BLaER1 (cell line): ENCODE measurements at regions not wholly inside any gene's neighbourhood (a gene's known extent, or its start where the extent isn't known, plus 50 kb on each side); places are given as distances from the start of the nearest gene placed in this dataset.

Source experiments
- H3K27ac ChIP-seq: shearing (Covaris generic); formaldehyde crosslinking; 2 replicates; pipeline ENCODE4 v1.8.1; 2022
- H3K27me3 ChIP-seq: shearing (Covaris generic); formaldehyde crosslinking; 2 replicates; pipeline ENCODE4 v1.8.1; 2022
- H3K36me3 ChIP-seq: shearing (Covaris generic); formaldehyde crosslinking; 2 replicates; pipeline ENCODE4 v1.8.1; 2022
- H3K4me1 ChIP-seq: shearing (Covaris generic); formaldehyde crosslinking; 2 replicates; pipeline ENCODE4 v1.8.1; 2022
- H3K4me2 ChIP-seq: shearing (Covaris generic); formaldehyde crosslinking; 2 replicates; pipeline ENCODE4 v1.8.1; 2022
- H3K4me3 ChIP-seq: shearing (Covaris generic); formaldehyde crosslinking; 2 replicates; pipeline ENCODE4 v1.8.1; 2022
- H3K9ac ChIP-seq: shearing (Covaris generic); formaldehyde crosslinking; 2 replicates; pipeline ENCODE4 v1.8.1; 2022
- H3K9me3 ChIP-seq: shearing (Covaris generic); formaldehyde crosslinking; 2 replicates; pipeline ENCODE4 v1.8.1; 2022
- H4K20me1 ChIP-seq: shearing (Covaris generic); formaldehyde crosslinking; 2 replicates; pipeline ENCODE4 v1.8.1; 2022
- Cebpa-rat ChIP-seq: shearing (Covaris generic); IDR thresholded peaks from 2 replicates; pipeline ENCODE4 v1.8.1; 2022

DNA sequence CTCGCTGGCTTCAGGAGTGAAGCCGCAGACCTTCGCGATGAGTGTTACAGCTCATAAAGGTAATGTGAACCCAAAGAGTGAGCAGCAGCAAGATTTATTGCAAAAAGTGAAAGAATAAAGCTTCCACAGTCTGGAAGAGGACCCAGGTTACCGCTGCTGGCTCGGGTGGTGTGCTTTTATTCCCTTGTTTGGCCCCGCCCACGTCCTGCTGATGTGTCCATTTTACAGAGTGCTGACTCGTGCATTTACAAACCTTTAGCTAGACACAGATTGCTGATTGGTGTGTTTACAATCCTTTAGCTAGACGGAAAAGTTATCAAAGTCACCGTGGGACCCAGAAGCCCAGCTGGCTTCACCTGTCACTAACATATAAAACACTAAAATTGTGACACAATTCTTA is 1464.5 kb downstream of the ZPLD1 start:
- Histone ChIP-seq H3K4me1 (no peaks in the 10 kb centered on the region), H3K9ac (no peak overlapping the region), H3K27ac (no peak overlapping the region), H3K27me3 (no peaks in the 10 kb centered on the region), H3K4me3 (no peak overlapping the region), H3K9me3 (no peaks in the 10 kb centered on the region), H3K4me2 (no peak overlapping the region), H4K20me1 (no peaks in the 10 kb centered on the region), H3K36me3 (no peaks in the 10 kb centered on the region)
- TF ChIP-seq Cebpa-rat: no peak

DNA sequence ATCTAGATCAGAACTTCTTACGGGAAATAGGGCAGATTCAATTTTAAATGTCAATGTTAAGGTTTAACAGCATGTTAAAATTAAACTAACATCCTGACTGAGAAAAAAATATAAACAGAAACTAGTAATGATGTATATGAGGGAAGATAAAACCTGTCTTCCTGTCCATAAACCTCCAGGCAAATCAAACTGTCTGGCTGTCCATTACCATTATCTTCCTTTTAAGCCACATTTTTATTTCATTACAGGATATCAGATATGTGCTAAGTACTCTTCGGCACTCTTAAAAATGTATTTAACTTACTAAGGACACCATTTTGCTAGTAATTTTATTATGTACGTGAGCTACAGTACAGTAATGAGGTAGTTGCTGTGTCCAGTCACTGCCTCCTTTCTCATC is 1461.7 kb upstream of the ALCAM start:
- H3K4me1 ChIP-seq: no peaks in the 10 kb centered on the region
- no peak for TF ChIP-seq Cebpa-rat
- H3K4me2 ChIP-seq: no peak overlapping the region
- H3K27ac ChIP-seq: no peak overlapping the region
- no peaks in the 10 kb centered on the region for H3K36me3 ChIP-seq
- H3K27me3 ChIP-seq: no peaks in the 10 kb centered on the region
- no peaks in the 10 kb centered on the region for H4K20me1 ChIP-seq
- no peak overlapping the region for H3K4me3 ChIP-seq
- H3K9me3 ChIP-seq: no peaks in the 10 kb centered on the region
- H3K9ac ChIP-seq: no peak overlapping the region

DNA sequence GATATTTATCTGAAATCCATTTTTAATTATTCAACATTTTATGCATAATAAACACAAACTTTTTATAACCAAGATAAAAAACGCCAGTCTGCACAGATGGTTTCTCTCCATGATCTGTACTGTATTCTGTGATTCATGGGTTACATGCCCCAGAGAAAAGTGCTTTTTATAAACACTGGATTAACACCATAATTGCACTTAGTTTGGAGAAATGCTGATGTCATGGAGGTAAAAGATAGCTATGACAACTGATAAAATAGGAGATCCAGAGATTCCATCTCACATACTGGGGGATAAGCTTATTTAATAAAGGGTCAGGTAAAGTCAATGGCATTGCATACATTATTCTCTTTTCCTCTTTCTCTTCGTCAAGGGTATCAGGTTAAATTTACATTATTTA is 1460.4 kb upstream of the ALCAM start:
- no peaks in the 10 kb centered on the region for H3K36me3 ChIP-seq
- TF ChIP-seq Cebpa-rat: no peak
- H4K20me1 ChIP-seq: no peaks in the 10 kb centered on the region
- H3K27me3 ChIP-seq: no peaks in the 10 kb centered on the region
- H3K9me3 ChIP-seq: no peaks in the 10 kb centered on the region
- H3K4me1 ChIP-seq: no peaks in the 10 kb centered on the region
- H3K27ac ChIP-seq: no peak overlapping the region
- H3K9ac ChIP-seq: no peak overlapping the region
- H3K4me3 ChIP-seq: no peak overlapping the region
- H3K4me2 ChIP-seq: no peak overlapping the region

DNA sequence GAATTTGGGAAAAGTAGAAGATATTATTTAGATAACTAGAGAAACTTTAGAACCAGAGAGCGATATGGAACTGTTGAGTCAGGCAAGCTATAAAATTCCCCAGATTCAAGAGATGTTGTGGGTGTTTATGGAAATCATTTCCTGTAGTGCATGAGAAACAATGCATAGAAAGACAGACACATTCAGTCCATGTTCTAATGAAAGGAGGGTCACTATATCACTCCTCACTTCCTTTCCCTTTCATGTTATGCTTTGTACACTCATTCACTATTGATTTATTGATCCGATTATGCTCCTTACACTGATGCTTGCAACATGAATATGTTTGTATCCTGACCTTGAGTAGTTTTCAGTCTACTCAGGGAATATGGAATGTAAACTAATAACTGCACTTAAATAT is 1459.9 kb upstream of the ALCAM start:
- Histone ChIP-seq H3K9ac (no peak overlapping the region), H3K27me3 (no peaks in the 10 kb centered on the region), H3K4me3 (no peak overlapping the region), H3K27ac (no peak overlapping the region), H3K9me3 (no peaks in the 10 kb centered on the region), H3K36me3 (no peaks in the 10 kb centered on the region), H3K4me1 (no peaks in the 10 kb centered on the region), H3K4me2 (no peak overlapping the region), H4K20me1 (no peaks in the 10 kb centered on the region)
- no peak for TF ChIP-seq Cebpa-rat

DNA sequence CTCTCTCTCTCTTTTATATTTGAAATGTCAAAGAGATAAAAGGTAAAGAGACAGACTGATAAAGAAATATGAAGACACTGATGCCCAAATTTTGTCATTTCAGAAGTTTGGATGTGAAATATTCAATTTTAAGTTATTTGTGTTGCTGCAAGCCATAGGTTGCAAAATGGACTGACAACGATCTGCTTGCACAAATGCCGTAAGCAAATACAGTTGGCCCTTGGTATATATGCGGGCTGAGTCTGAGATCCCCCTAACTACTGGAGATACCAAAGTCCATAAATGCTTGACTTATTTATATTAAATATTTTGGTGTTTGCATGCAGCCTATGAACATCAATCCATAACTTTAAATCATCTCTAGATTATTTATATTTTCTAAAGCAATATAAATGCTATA is 1459.1 kb upstream of the ALCAM start:
- H3K4me3 ChIP-seq: no peak overlapping the region
- no peaks in the 10 kb centered on the region for H3K4me1 ChIP-seq
- no peaks in the 10 kb centered on the region for H3K36me3 ChIP-seq
- H3K27ac ChIP-seq: no peak overlapping the region
- H3K4me2 ChIP-seq: no peak overlapping the region
- H3K9ac ChIP-seq: no peak overlapping the region
- no peak for TF ChIP-seq Cebpa-rat
- H4K20me1 ChIP-seq: no peaks in the 10 kb centered on the region
- H3K27me3 ChIP-seq: no peaks in the 10 kb centered on the region
- no peaks in the 10 kb centered on the region for H3K9me3 ChIP-seq

DNA sequence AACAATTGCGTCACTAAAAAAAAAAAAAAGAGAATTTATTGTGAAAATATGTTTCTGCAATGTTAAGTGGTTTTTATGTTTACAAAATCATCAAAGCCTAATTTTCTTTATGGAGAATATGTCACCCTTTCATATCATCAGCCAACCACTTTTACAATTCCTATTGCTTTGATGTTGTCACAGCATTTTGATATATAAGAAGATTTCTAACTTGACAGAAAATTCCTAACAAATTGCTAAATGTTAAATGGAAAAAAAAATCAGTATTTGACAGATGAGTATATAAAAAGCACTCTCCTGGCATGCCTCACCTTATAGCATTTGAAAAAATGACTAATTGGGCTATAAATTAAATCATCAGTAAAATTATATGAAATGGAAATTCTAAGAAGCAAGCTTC is 1457.3 kb upstream of the ALCAM start:
- Histone ChIP-seq H3K9me3 (no peaks in the 10 kb centered on the region), H4K20me1 (no peaks in the 10 kb centered on the region), H3K9ac (no peak overlapping the region), H3K4me3 (no peak overlapping the region), H3K4me1 (no peaks in the 10 kb centered on the region), H3K27me3 (no peaks in the 10 kb centered on the region), H3K36me3 (no peaks in the 10 kb centered on the region), H3K27ac (no peak overlapping the region), H3K4me2 (no peak overlapping the region)
- TF ChIP-seq Cebpa-rat: no peak

DNA sequence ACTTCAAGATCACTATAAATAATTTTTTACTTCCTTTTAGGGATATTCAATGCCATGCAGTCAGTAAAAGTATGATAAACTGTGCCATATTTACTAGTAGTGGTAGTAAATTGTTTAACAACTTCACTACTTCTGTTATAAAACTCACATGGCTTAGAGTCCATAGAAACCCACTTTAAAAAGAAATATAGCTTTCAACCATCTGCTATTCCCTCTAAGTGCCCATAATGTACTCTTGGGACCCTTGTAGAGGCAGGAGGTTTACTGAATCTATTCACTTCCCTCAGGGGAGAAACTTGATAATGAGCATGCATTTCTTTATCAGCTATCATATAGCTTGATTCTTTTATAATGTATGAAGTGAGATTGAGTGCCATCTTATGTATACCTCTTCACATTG is 1448.4 kb upstream of the ALCAM start:
- no peaks in the 10 kb centered on the region for H3K9me3 ChIP-seq
- no peaks in the 10 kb centered on the region for H4K20me1 ChIP-seq
- no peaks in the 10 kb centered on the region for H3K4me1 ChIP-seq
- H3K4me3 ChIP-seq: no peak overlapping the region
- H3K36me3 ChIP-seq: no peaks in the 10 kb centered on the region
- TF ChIP-seq Cebpa-rat: no peak
- no peak overlapping the region for H3K27ac ChIP-seq
- no peak overlapping the region for H3K9ac ChIP-seq
- H3K4me2 ChIP-seq: no peak overlapping the region
- H3K27me3 ChIP-seq: no peaks in the 10 kb centered on the region

DNA sequence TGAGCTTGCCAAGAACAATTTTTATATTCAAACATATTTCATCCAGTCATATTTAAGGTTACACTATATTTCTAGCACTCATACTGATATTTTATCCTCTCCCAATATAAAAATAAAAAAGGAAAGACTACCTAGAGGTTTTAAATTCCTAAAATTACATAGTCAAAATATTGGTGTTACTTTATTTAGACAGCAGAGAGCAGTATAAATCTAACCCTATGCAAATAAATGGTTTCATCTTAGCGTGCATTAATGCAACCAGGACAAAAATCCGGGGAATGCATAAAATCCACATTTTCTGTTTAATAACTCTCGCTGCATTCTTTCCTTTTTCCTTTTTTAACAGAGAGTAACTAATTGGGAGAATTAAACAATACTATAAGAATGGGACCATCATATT is 1447.4 kb upstream of the ALCAM start:
- Histone ChIP-seq H3K27me3 (no peaks in the 10 kb centered on the region), H3K36me3 (no peaks in the 10 kb centered on the region), H3K9me3 (no peaks in the 10 kb centered on the region), H3K4me3 (no peak overlapping the region), H3K27ac (no peak overlapping the region), H3K9ac (no peak overlapping the region), H3K4me2 (no peak overlapping the region), H4K20me1 (no peaks in the 10 kb centered on the region), H3K4me1 (no peaks in the 10 kb centered on the region)
- TF ChIP-seq Cebpa-rat: no peak

DNA sequence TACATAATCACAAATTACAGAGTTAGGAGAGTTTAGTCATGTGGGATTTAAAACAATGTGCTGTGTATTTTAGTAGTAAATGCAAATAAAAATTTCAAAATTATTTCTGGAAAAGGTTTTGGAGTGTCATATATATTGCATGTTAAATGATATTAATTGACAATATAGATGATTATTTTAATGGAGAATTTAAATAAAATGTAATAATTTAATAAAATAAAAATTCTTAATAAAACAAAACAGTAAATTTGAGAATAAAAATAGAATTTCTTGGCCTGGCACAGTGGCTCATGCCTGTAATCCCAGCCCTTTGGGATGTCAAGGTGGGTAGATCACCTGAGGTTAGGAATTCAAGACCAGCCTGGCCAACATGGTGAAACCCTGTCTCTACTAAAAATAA is 1442.8 kb upstream of the ALCAM start:
- Histone ChIP-seq H3K4me2 (no peak overlapping the region), H3K4me1 (no peaks in the 10 kb centered on the region), H3K27me3 (no peaks in the 10 kb centered on the region), H3K4me3 (no peak overlapping the region), H4K20me1 (no peaks in the 10 kb centered on the region), H3K9me3 (no peaks in the 10 kb centered on the region), H3K36me3 (no peaks in the 10 kb centered on the region), H3K27ac (no peak overlapping the region), H3K9ac (no peak overlapping the region)
- TF ChIP-seq Cebpa-rat: no peak

DNA sequence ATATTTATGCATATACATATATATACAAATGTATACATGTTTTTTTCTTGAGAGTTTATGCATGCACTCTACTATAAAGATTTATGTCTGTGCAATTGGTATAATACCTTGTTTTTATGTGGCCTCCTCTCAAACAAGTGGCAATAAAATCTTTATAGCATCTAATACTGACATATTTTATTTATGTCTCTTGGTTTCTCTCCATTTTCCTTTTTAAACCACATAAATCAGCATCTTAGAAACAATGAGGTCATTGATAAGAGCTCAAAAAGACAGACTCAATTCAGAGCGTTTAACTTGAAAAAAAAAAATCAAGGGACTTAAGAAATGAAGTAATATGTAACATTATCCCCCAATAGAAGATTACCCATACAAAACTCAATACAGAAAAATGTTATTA is 1442.2 kb upstream of the ALCAM start:
- H3K9me3 ChIP-seq: no peaks in the 10 kb centered on the region
- no peaks in the 10 kb centered on the region for H4K20me1 ChIP-seq
- no peaks in the 10 kb centered on the region for H3K4me1 ChIP-seq
- H3K9ac ChIP-seq: no peak overlapping the region
- no peak overlapping the region for H3K4me2 ChIP-seq
- H3K36me3 ChIP-seq: no peaks in the 10 kb centered on the region
- H3K27ac ChIP-seq: no peak overlapping the region
- no peaks in the 10 kb centered on the region for H3K27me3 ChIP-seq
- no peak overlapping the region for H3K4me3 ChIP-seq
- no peak for TF ChIP-seq Cebpa-rat

DNA sequence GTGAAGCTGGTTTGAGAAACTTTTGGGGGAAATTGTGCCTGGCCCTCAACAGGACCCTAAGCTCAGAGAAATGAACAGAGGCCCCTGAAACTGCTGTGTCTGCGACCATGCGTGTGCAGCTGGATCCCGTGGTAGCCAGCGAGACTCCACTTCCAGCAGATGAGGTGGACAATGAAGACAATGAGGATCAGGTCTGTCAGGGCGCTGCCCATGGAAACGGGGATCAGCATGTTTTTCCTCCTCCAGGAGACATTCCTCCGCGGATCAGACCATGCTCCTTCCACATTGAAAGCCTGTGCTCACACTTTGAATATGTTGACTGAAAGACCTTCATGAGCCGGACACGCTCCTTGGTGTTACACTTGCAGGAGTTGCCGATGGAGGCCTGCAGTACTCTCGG is 1439.8 kb upstream of the ALCAM start:
- TF ChIP-seq Cebpa-rat: no peak
- Histone ChIP-seq H3K27ac (no peak overlapping the region), H3K9ac (no peak overlapping the region), H3K4me2 (no peak overlapping the region), H3K4me3 (no peak overlapping the region), H3K9me3 (no peaks in the 10 kb centered on the region), H3K36me3 (no peaks in the 10 kb centered on the region), H3K27me3 (no peaks in the 10 kb centered on the region), H3K4me1 (no peaks in the 10 kb centered on the region), H4K20me1 (no peaks in the 10 kb centered on the region)
